ENCODE measurements at regions not wholly inside any gene's neighbourhood (a gene's known extent, or its start where the extent isn't known, plus 50 kb on each side); places are given as distances from the start of the nearest gene placed in this dataset.

GRCh38 chr6:126535595-126535994, 195.7 kb downstream of the CENPW start:
- ChIA-PET POLR2A (interaction anchor here (1.0 to 1.2 kb wide), 2 partner anchors 9 to 12 kb away, joined by 3 to 4 read pairs; no protein-coding TSS in a partner anchor), CTCF (ENCODE audit: unreplicated experiment) (no interaction called here)
- no peak for DNase-seq (ENCODE audit: low spot score)
- Histone ChIP-seq H3K27ac (ENCODE audit: low read depth, low read length, poor library complexity, severe bottlenecking) (no peak overlapping the region), H3K4me3 (ENCODE audit: low read depth, low read length, poor library complexity, severe bottlenecking) (no peak overlapping the region), H4K20me1 (ENCODE audit: insufficient read depth, low read length) (no peaks in the 10 kb centered on the region), H3K36me3 (ENCODE audit: insufficient read depth, low read length) (no peaks in the 10 kb centered on the region), H3K9me3 (ENCODE audit: low read length) (no peaks in the 10 kb centered on the region), H2AFZ (ENCODE audit: low read length) (no peak overlapping the region), H3K79me2 (ENCODE audit: insufficient read depth, low read depth, low read length) (no peaks in the 10 kb centered on the region), H3K4me1 (ENCODE audit: insufficient read depth, low read length, poor library complexity, severe bottlenecking) (no peaks in the 10 kb centered on the region), H3K9me2 (ENCODE audit: insufficient read depth, low read length) (no peaks in the 10 kb centered on the region), H3K4me2 (ENCODE audit: low read length) (no peak overlapping the region)
- intact Hi-C loops (cut with micrococcal nuclease; ENCODE audit: unreplicated experiment) = no loop called here
- TF ChIP-seq EZH2phosphoT487 (IDR thresholded peaks at IDR 0.05; ENCODE audit: borderline replicate concordance, low read depth, low read length) = no peak
- TF ChIP-seq, protein P1, sequence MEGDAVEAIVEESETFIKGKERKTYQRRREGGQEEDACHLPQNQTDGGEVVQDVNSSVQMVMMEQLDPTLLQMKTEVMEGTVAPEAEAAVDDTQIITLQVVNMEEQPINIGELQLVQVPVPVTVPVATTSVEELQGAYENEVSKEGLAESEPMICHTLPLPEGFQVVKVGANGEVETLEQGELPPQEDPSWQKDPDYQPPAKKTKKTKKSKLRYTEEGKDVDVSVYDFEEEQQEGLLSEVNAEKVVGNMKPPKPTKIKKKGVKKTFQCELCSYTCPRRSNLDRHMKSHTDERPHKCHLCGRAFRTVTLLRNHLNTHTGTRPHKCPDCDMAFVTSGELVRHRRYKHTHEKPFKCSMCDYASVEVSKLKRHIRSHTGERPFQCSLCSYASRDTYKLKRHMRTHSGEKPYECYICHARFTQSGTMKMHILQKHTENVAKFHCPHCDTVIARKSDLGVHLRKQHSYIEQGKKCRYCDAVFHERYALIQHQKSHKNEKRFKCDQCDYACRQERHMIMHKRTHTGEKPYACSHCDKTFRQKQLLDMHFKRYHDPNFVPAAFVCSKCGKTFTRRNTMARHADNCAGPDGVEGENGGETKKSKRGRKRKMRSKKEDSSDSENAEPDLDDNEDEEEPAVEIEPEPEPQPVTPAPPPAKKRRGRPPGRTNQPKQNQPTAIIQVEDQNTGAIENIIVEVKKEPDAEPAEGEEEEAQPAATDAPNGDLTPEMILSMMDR (conservative IDR thresholded peaks at IDR 0.05; ENCODE audit: low read length) = no peak
- no TSS peak for BruUV-seq (replicated peaks)

DNA sequence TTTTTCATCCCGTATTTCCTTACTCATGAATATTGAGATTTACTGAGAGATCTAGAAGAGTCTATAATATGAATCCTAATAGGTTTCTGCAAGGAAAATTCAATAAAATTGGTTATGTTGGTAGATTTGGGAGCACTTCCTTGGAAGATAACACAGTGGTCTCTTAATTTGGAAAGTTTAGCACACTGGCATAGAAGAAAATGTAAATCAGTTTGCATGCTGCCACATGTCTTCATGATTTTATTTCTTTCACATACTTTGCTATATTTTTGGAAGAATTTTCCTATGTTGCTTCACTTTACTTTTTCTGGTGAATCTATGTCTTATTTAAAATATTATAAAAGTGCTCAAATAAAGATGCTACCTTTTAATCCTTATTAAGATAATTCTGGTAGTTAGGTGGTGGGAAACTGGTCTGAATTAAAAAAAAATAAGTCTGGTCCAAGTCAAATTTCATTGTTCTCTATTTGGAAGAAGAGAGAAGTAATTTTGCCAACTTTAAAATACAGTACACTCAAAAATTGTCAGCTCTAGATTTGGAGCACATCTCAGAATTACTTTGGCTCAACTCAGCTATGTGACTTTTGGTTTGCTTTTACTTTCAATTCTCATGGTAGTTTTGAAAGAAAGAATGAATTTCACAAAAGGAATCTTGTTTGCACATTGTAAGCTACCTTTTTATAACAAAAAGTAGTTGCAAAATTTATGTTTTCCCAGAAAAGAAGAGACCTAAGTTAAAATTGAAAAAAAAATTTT, 197.3 kb downstream of the CENPW start:
- Histone ChIP-seq H3K79me2 (ENCODE audit: insufficient read depth, low read depth, low read length) (no peaks in the 10 kb centered on the region), H3K9me2 (ENCODE audit: insufficient read depth, low read length) (no peaks in the 10 kb centered on the region), H3K4me1 (ENCODE audit: insufficient read depth, low read length, poor library complexity, severe bottlenecking) (no peaks in the 10 kb centered on the region), H4K20me1 (ENCODE audit: insufficient read depth, low read length) (no peaks in the 10 kb centered on the region), H3K27ac (ENCODE audit: low read depth, low read length, poor library complexity, severe bottlenecking) (no peak overlapping the region), H3K36me3 (ENCODE audit: insufficient read depth, low read length) (no peaks in the 10 kb centered on the region), H3K9me3 (ENCODE audit: low read length) (no peaks in the 10 kb centered on the region), H2AFZ (ENCODE audit: low read length) (no peak overlapping the region), H3K4me2 (ENCODE audit: low read length) (no peak overlapping the region), H3K4me3 (ENCODE audit: low read depth, low read length, poor library complexity, severe bottlenecking) (no peak overlapping the region)
- ChIA-PET POLR2A (interaction anchor here (0.9 kb wide), 1 partner anchor 11 kb away, joined by 3 read pairs; no protein-coding TSS in a partner anchor), CTCF (ENCODE audit: unreplicated experiment) (no interaction called here)
- BruUV-seq (replicated peaks) = no TSS peak
- intact Hi-C loops (cut with micrococcal nuclease; ENCODE audit: unreplicated experiment) = no loop called here
- DNase-seq (ENCODE audit: low spot score) = no peak
- TF ChIP-seq EZH2phosphoT487 (IDR thresholded peaks at IDR 0.05; ENCODE audit: borderline replicate concordance, low read depth, low read length) = no peak
- TF ChIP-seq, protein P1 (conservative IDR thresholded peaks at IDR 0.05; ENCODE audit: low read length) = no peak

- intact Hi-C loops (cut with micrococcal nuclease; ENCODE audit: unreplicated experiment) = no loop called here
- no peak for TF ChIP-seq EZH2phosphoT487 (IDR thresholded peaks at IDR 0.05; ENCODE audit: borderline replicate concordance, low read depth, low read length)
- H3K79me2 ChIP-seq (ENCODE audit: insufficient read depth, low read depth, low read length) = no peaks in the 10 kb centered on the region
- CTCF ChIA-PET (ENCODE audit: unreplicated experiment) = no interaction called here
- H3K9me3 ChIP-seq (ENCODE audit: low read length) = no peaks in the 10 kb centered on the region
- no peak overlapping the region for H3K27ac ChIP-seq (ENCODE audit: low read depth, low read length, poor library complexity, severe bottlenecking)
- no peaks in the 10 kb centered on the region for H3K4me1 ChIP-seq (ENCODE audit: insufficient read depth, low read length, poor library complexity, severe bottlenecking)
- H4K20me1 ChIP-seq (ENCODE audit: insufficient read depth, low read length) = no peaks in the 10 kb centered on the region
- H3K9me2 ChIP-seq (ENCODE audit: insufficient read depth, low read length) = no peaks in the 10 kb centered on the region
- no TSS peak for BruUV-seq (replicated peaks)
- DNase-seq (ENCODE audit: low spot score) = no peak
- no peak overlapping the region for H2AFZ ChIP-seq (ENCODE audit: low read length)
- POLR2A ChIA-PET = no interaction called here
- no peak overlapping the region for H3K4me2 ChIP-seq (ENCODE audit: low read length)
- no peaks in the 10 kb centered on the region for H3K36me3 ChIP-seq (ENCODE audit: insufficient read depth, low read length)
- H3K4me3 ChIP-seq (ENCODE audit: low read depth, low read length, poor library complexity, severe bottlenecking) = no peak overlapping the region
Observed at GRCh38 chr6:126539022-126539421, 199.1 kb downstream of the CENPW start.
